ENCODE measurements at regions not wholly inside any gene's neighbourhood (a gene's known extent, or its start where the extent isn't known, plus 50 kb on each side); places are given as distances from the start of the nearest gene placed in this dataset.

- Histone ChIP-seq H3K36me3 (ENCODE audit: control insufficient read depth in 2 of 2, extremely low read depth in 1 of 2, insufficient read depth in 2 of 2, low read length in 2 of 2) (no peaks in the 10 kb centered on the region), H3K79me2 (ENCODE audit: control insufficient read depth, insufficient read depth, low read length) (no peaks in the 10 kb centered on the region), H3K4me3 (ENCODE audit: control insufficient read depth in 2 of 3, extremely low read depth in 1 of 3, insufficient read depth in 2 of 3, low read depth in 1 of 3, low read length in 3 of 3) (no peak overlapping the region), H3K9me1 (ENCODE audit: control insufficient read depth, extremely low read depth, insufficient read depth, low read length) (no peaks in the 10 kb centered on the region), H3K9me3 (ENCODE audit: control insufficient read depth, low read depth, low read length) (no peaks in the 10 kb centered on the region), H3K4me1 (ENCODE audit: control insufficient read depth, extremely low read depth, insufficient read depth, low read length) (no peaks in the 10 kb centered on the region), H3K27me3 (ENCODE audit: control insufficient read depth, extremely low read depth, insufficient read depth, low read length) (no peaks in the 10 kb centered on the region), H3K27ac (ENCODE audit: control insufficient read depth, insufficient read depth, low read length) (no peak overlapping the region), H3K9ac (ENCODE audit: control insufficient read depth, extremely low read depth, insufficient read depth, low read length) (no peak overlapping the region), H4K20me1 (ENCODE audit: control insufficient read depth, extremely low read depth, insufficient read depth, low read length) (no peaks in the 10 kb centered on the region), H3K4me2 (ENCODE audit: control insufficient read depth, extremely low read depth, insufficient read depth, low read depth, low read length) (no peak overlapping the region), H2AFZ (ENCODE audit: control insufficient read depth, low read length) (no peak overlapping the region)
- DNase-seq (ENCODE audit: low read depth, low spot score) (no peak), FAIRE-seq (no peak)
- TF ChIP-seq EZH2 (IDR thresholded peaks at IDR 0.05; ENCODE audit: low read length) (no peak), CTCF (optimal IDR thresholded peaks at IDR 0.05 in 1 of 3, IDR thresholded peaks at IDR 0.05 in 1 of 3, conservative IDR thresholded peaks at IDR 0.05 in 1 of 3; ENCODE audit: extremely low read depth in 1 of 3, insufficient read depth in 2 of 3, low read length in 3 of 3) (no peak)
- dilution Hi-C loops (cut with MboI; ENCODE audit: extremely low pct_ligation_motif_present, low sequenced_read_pairs) = no loop called here
Observed at GRCh38 chr11:24091594-24091993, 405.3 kb upstream of the LUZP2 start.

DNA sequence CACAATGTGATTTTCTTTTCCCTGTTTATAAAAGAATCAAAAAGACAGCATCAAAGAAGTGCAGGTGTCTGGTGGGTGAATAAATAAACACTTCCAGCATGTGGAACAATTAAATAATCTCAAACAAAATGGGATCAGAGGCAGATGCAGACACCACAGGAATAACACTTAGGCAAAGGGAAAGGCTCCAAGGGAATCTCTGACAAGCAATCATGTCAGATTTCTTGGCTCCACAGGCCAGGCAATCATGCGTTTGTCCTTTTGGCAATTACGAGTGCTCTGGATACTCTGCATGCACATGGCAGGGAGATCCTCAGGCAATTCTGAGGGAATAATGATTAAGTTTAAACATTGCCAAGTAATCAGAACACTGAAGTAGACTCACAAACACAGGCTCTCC is 403.5 kb upstream of the LUZP2 start:
- Histone ChIP-seq H3K27me3 (ENCODE audit: control insufficient read depth, extremely low read depth, insufficient read depth, low read length) (no peaks in the 10 kb centered on the region), H3K9me3 (ENCODE audit: control insufficient read depth, low read depth, low read length) (no peaks in the 10 kb centered on the region), H3K4me1 (ENCODE audit: control insufficient read depth, extremely low read depth, insufficient read depth, low read length) (no peaks in the 10 kb centered on the region), H3K9ac (ENCODE audit: control insufficient read depth, extremely low read depth, insufficient read depth, low read length) (no peak overlapping the region), H3K4me2 (ENCODE audit: control insufficient read depth, extremely low read depth, insufficient read depth, low read depth, low read length) (no peak overlapping the region), H4K20me1 (ENCODE audit: control insufficient read depth, extremely low read depth, insufficient read depth, low read length) (no peaks in the 10 kb centered on the region), H3K9me1 (ENCODE audit: control insufficient read depth, extremely low read depth, insufficient read depth, low read length) (no peaks in the 10 kb centered on the region), H3K36me3 (ENCODE audit: control insufficient read depth in 2 of 2, extremely low read depth in 1 of 2, insufficient read depth in 2 of 2, low read length in 2 of 2) (no peaks in the 10 kb centered on the region), H2AFZ (ENCODE audit: control insufficient read depth, low read length) (no peak overlapping the region), H3K4me3 (ENCODE audit: control insufficient read depth in 2 of 3, extremely low read depth in 1 of 3, insufficient read depth in 2 of 3, low read depth in 1 of 3, low read length in 3 of 3) (no peak overlapping the region), H3K79me2 (ENCODE audit: control insufficient read depth, insufficient read depth, low read length) (no peaks in the 10 kb centered on the region), H3K27ac (ENCODE audit: control insufficient read depth, insufficient read depth, low read length) (no peak overlapping the region)
- no peak for TF ChIP-seq EZH2 (IDR thresholded peaks at IDR 0.05; ENCODE audit: low read length)
- TF ChIP-seq CTCF (optimal IDR thresholded peaks at IDR 0.05 in 1 of 3, IDR thresholded peaks at IDR 0.05 in 1 of 3, conservative IDR thresholded peaks at IDR 0.05 in 1 of 3; ENCODE audit: extremely low read depth in 1 of 3, insufficient read depth in 2 of 3, low read length in 3 of 3) = no peak
- dilution Hi-C loops (cut with MboI; ENCODE audit: extremely low pct_ligation_motif_present, low sequenced_read_pairs) = no loop called here
- DNase-seq (ENCODE audit: low read depth, low spot score) (no peak), FAIRE-seq (no peak)
